ENCODE measurements at regions not wholly inside any gene's neighbourhood (a gene's known extent, or its start where the extent isn't known, plus 50 kb on each side); places are given as distances from the start of the nearest gene placed in this dataset.

GRCh38 chr12:67797753-67798152 lies 149.2 kb downstream of the DYRK2 start:
- no peak for TF ChIP-seq FOS (IDR thresholded peaks at IDR 0.05; ENCODE audit: borderline replicate concordance, insufficient read depth, low read length)
- TF ChIP-seq JUN (IDR thresholded peaks at IDR 0.05; ENCODE audit: borderline replicate concordance, insufficient read depth, insufficient read length, low read depth), result no peak
- TF ChIP-seq EZH2 (IDR thresholded peaks at IDR 0.05; ENCODE audit: borderline replicate concordance, low read depth, low read length, severe bottlenecking), result no peak
- no peak for TF ChIP-seq GATA2 (IDR thresholded peaks at IDR 0.05; ENCODE audit: insufficient read depth, insufficient read length, low read depth, low read length)
- H4K20me1 ChIP-seq (replicated peaks; ENCODE audit: control insufficient read depth, extremely low read depth, insufficient read depth, low read length), result no peaks in the 10 kb centered on the region
- no peaks in the 10 kb centered on the region for H3K27me3 ChIP-seq (ENCODE audit: control insufficient read depth in 2 of 2, insufficient read depth in 2 of 2, low read length in 2 of 2)
- no peaks in the 10 kb centered on the region for H3K9me1 ChIP-seq (replicated peaks; ENCODE audit: control insufficient read depth, extremely low read depth, insufficient read depth, low read length)
- H3K79me2 ChIP-seq (ENCODE audit: control insufficient read depth, insufficient read depth, low read length), result no peaks in the 10 kb centered on the region
- CTCF ChIA-PET, result no interaction called here
- H2AFZ ChIP-seq (ENCODE audit: low read depth, low read length), result no peak overlapping the region
- H3K4me1 ChIP-seq (ENCODE audit: control insufficient read depth, extremely low read depth, insufficient read depth, low read length), result no peaks in the 10 kb centered on the region
- POLR2A ChIA-PET, result no interaction called here
- FAIRE-seq, result no peak
- intact Hi-C loops (cut with micrococcal nuclease), result no loop called here
- BruUV-seq (replicated peaks), result no TSS peak
- H3K9me3 ChIP-seq (replicated peaks; ENCODE audit: control insufficient read depth, insufficient read depth, low read length), result no peaks in the 10 kb centered on the region
- dilution Hi-C loops (cut with MboI; ENCODE audit: extremely low pct_ligation_motif_present, low sequenced_read_pairs), result no loop called here
- no peaks in the 10 kb centered on the region for H3K36me3 ChIP-seq (ENCODE audit: control insufficient read depth in 2 of 2, extremely low read depth in 1 of 2, insufficient read depth in 2 of 2, low read length in 2 of 2)
- no peak overlapping the region for H3K27ac ChIP-seq (ENCODE audit: insufficient read depth, low read depth, low read length)
- no peak overlapping the region for H3K4me3 ChIP-seq (replicated peaks in 1 of 3; ENCODE audit: insufficient read depth in 1 of 3, low read depth in 1 of 3, low read length in 3 of 3)
- no peak overlapping the region for H3K9ac ChIP-seq (replicated peaks; ENCODE audit: extremely low read depth, insufficient read depth, low read length)
- DNase-seq (ENCODE audit: low read depth, low spot score), result no peak
- H3K4me2 ChIP-seq (ENCODE audit: insufficient read depth, low read length), result no peak overlapping the region

- no TSS peak for BruUV-seq (replicated peaks)
- Histone ChIP-seq H3K79me2 (ENCODE audit: control insufficient read depth, insufficient read depth, low read length) (no peaks in the 10 kb centered on the region), H4K20me1 (replicated peaks; ENCODE audit: control insufficient read depth, extremely low read depth, insufficient read depth, low read length) (no peaks in the 10 kb centered on the region), H3K9me3 (replicated peaks; ENCODE audit: control insufficient read depth, insufficient read depth, low read length) (no peaks in the 10 kb centered on the region), H3K4me3 (replicated peaks in 1 of 3; ENCODE audit: insufficient read depth in 1 of 3, low read depth in 1 of 3, low read length in 3 of 3) (no peak overlapping the region), H2AFZ (ENCODE audit: low read depth, low read length) (no peak overlapping the region), H3K9ac (replicated peaks; ENCODE audit: extremely low read depth, insufficient read depth, low read length) (no peak overlapping the region), H3K4me2 (ENCODE audit: insufficient read depth, low read length) (no peak overlapping the region), H3K4me1 (ENCODE audit: control insufficient read depth, extremely low read depth, insufficient read depth, low read length) (no peaks in the 10 kb centered on the region), H3K27ac (ENCODE audit: insufficient read depth, low read depth, low read length) (no peak overlapping the region), H3K9me1 (replicated peaks; ENCODE audit: control insufficient read depth, extremely low read depth, insufficient read depth, low read length) (no peaks in the 10 kb centered on the region), H3K27me3 (ENCODE audit: control insufficient read depth in 2 of 2, insufficient read depth in 2 of 2, low read length in 2 of 2) (no peaks in the 10 kb centered on the region), H3K36me3 (ENCODE audit: control insufficient read depth in 2 of 2, extremely low read depth in 1 of 2, insufficient read depth in 2 of 2, low read length in 2 of 2) (no peaks in the 10 kb centered on the region)
- no peak for DNase-seq (ENCODE audit: low read depth, low spot score)
- CTCF ChIA-PET, result no interaction called here
- FAIRE-seq, result no peak
- dilution Hi-C loops (cut with MboI; ENCODE audit: extremely low pct_ligation_motif_present, low sequenced_read_pairs) (no loop called here), intact Hi-C loops (cut with micrococcal nuclease) (no loop called here)
- TF ChIP-seq FOS (IDR thresholded peaks at IDR 0.05; ENCODE audit: borderline replicate concordance, insufficient read depth, low read length), result no peak
- no peak for TF ChIP-seq POLR2AphosphoS5 (IDR thresholded peaks at IDR 0.05; ENCODE audit: insufficient read depth, low read depth, low read length)
- TF ChIP-seq, protein P1, sequence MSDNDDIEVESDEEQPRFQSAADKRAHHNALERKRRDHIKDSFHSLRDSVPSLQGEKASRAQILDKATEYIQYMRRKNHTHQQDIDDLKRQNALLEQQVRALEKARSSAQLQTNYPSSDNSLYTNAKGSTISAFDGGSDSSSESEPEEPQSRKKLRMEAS (IDR thresholded peaks at IDR 0.05; ENCODE audit: insufficient read depth, insufficient read length), result no peak
- POLR2A ChIA-PET, result no interaction called here
These were observed 150.2 kb downstream of the DYRK2 start for GRCh38 chr12:67798768-67799167.
